ENCODE measurements at regions not wholly inside any gene's neighbourhood (a gene's known extent, or its start where the extent isn't known, plus 50 kb on each side); places are given as distances from the start of the nearest gene placed in this dataset.

GRCh38 chr14:76599141-76599540 is 162.1 kb upstream of the VASH1 start:
- intact Hi-C loops (cut with DNase I): no loop called here
- DNase-seq (ENCODE audit: low spot score): no peak
- no peak for ATAC-seq

- intact Hi-C loops (cut with DNase I): no loop called here
- DNase-seq (ENCODE audit: low spot score) (no peak), ATAC-seq (no peak)
These were observed 161.5 kb upstream of the VASH1 start for GRCh38 chr14:76599559-76600287.

DNA sequence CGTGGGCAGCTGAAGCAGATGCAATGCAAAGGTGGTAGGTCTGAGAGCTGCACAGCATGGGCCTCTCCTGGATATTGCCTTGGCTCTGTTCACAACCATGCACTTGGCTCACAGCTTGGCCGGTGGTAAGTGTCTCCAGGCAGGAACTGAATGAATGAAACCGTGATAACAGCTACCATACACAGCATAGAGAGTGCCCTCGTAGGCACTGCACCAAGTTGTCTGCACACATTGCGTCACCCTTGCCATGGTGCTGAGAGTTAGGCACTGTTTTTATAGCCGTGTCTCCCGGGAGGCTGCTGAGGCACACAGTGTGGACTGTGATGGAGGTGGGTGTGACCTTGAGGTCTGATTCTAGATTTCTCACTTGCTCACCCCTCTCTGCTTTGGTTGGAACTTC is 157.6 kb upstream of the VASH1 start:
- no peak for ATAC-seq
- DNase-seq (ENCODE audit: low spot score): no peak
- intact Hi-C loops (cut with DNase I): no loop called here

GRCh38 chr14:76607510-76607909 is 153.8 kb upstream of the VASH1 start:
- no peak for DNase-seq (ENCODE audit: low spot score)
- intact Hi-C loops (cut with DNase I): no loop called here
- ATAC-seq: no peak

DNA sequence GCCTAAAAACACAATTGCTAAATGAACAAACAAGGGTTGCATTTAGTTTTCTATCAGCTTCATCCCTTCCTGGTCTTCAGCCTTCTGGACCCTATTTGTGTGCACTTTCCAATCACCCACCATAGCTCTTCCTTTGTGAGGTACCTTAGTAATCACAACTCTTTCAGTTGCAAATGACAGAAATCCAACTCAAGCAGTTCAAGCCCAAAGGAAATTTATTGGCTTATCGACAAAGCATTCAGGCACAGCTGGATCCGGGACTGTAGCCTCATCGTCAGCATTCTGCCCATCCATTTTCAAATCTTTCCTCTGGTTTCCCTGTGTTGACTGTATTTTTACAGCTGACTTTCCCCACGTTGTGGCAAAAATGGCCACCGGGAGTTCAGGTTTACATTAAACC is 148.6 kb upstream of the VASH1 start:
- DNase-seq (ENCODE audit: low spot score): no peak

DNA sequence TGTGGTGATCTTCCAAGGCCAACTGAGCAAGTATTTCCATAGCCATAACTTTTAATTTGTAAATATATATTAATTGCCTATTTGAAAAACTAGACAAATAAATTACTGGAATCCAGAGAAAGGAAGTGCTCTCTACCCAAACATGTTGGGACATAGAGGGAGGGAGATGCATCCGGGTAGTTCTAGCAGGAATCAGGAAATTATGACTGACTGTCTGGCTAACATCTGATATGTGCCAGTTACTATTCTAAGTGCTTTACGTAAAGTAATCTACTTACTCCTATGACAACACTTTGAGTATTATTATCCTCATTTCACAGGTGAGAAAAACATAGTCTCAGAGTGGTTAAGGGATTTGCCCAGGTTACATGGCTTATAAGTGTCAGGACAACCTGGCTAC is 147.7 kb upstream of the VASH1 start:
- intact Hi-C loops (cut with DNase I): no loop called here
- DNase-seq (ENCODE audit: low spot score) (no peak), ATAC-seq (no peak)

More for the DNA sequence above, 148.6 kb upstream of the VASH1 start:
- ATAC-seq: no peak
- intact Hi-C loops (cut with DNase I): no loop called here

DNA sequence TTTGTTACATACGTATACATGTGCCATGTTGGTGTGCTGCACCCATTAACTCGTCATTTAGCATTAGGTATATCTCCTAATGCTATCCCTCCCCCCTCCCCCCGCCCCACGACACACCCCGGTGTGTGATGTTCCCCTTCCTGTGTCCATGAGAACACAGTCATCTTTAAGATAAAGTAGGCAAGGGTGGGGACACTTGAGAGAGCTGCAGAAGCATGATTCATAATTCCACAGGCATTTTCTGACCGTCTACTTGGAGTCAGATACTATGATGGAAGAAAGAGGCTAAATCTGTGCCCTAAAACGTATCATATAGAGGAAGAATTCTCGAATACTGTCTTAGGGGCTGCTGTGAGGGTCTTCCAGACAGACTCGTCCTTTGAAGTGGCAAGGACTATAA is 145.9 kb upstream of the VASH1 start:
- no peak for ATAC-seq
- DNase-seq (ENCODE audit: low spot score): no peak
- intact Hi-C loops (cut with DNase I): no loop called here

GRCh38 chr14:76617440-76617839 is 143.8 kb upstream of the VASH1 start:
- intact Hi-C loops (cut with DNase I): no loop called here
- ATAC-seq (no peak), DNase-seq (ENCODE audit: low spot score) (no peak)

DNA sequence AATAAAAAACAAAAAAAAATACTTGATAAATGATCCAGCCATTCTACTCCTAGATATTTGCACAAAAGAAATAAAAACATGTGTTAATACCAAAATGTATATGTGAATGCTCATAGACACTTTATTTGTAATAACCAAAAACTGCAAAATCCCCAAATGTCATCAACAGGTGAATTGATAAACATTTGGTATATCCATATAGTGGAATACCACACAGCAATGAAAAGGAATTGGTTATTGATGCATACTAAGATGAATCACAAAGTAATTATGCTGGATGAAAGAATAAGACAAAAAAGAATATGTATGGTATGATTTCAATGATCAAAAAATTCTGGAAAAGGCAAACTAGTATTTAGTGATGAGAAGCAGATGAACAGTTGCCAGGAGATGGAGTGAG is 124.7 kb upstream of the VASH1 start:
- intact Hi-C loops (cut with DNase I): no loop called here
- DNase-seq (ENCODE audit: low spot score) (no peak), ATAC-seq (no peak)

DNA sequence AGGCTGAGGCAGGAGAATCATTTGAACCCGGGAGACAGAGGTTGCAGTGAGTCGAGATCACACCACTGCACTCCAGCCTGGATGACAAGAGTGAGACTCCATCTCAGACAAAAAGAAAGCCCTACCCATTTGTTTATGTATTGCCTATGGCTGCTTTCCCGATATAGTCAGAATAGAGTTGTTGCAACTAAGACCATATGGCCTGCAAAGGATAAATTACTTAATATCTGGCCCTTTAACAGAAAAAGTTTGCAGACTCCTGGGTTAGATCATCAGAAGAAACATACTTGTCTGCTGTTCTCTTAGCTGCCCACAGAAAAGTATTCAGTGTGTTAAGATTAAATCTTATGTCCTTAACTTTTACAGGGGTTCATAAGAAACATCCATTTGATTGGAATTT is 122.4 kb upstream of the VASH1 start:
- intact Hi-C loops (cut with DNase I): no loop called here
- DNase-seq (ENCODE audit: low spot score): no peak
- ATAC-seq: no peak

- DNase-seq (ENCODE audit: low spot score) (no peak), ATAC-seq (no peak)
- intact Hi-C loops (cut with DNase I): no loop called here
These were observed 121.5 kb upstream of the VASH1 start for GRCh38 chr14:76639606-76640229.

DNA sequence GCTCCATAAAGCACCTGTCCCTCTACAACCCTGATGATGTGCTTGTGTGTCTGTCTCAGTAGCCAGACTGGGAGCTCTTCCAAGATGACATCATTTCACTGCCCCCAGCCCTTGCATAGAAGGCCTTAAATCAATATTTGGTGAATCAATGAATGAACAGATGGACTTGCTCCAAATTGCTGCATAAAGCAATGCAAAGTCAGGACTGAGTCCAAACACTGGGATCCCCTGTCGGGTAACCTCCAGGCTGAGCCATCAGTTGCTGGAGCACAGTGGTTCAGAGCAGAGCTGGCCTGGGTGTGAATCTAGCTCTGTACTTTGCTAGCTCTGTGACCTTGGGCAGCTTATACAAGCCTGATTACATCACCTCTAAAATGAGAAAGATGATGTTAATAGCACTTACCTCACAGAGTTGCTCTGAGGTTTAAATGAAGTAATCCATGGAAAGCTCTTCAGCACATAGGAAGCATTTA is 120.3 kb upstream of the VASH1 start:
- no peak for ATAC-seq
- no peak for DNase-seq (ENCODE audit: low spot score)
- intact Hi-C loops (cut with DNase I): no loop called here

DNA sequence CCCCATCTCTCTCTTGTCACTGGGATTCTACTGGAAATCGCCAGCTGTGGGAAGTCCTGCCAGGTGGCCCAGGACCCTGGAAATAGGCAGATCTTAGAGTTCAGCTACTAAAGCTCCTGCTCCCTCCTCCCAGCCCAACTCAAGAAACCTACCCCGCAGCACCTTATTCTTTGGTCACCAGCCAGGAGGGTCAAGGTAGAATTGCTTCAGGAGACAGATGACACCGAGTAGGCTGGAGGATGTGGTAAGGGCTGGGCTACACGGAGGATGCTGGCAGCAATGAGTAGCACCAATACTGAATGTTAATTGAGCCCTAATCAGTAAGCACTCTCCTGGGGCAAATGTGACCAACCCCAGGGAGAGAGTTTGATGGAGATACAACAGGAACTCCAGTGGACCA is 119.7 kb upstream of the VASH1 start:
- intact Hi-C loops (cut with DNase I): no loop called here
- ATAC-seq (no peak), DNase-seq (ENCODE audit: low spot score) (no peak)

DNA sequence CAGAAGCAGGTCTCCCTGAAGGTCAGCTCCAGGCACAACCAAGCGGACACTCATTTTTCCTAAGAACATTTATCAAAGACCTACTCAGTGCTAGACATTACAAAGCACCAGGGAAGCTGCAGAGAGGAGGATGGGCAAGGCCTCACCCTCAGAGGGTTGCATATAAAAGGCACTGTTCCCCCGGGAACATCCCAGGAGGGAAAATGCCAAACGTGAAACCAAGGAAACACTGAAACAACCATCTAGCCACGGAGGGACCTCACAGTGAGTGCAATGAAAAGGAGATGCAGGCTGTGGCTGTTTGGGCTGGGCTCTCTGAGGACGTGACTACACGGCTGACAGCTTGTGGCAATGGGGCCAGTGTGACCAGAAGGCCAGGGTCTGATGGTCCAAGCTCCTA is 117.4 kb upstream of the VASH1 start:
- ATAC-seq (no peak), DNase-seq (ENCODE audit: low spot score) (no peak)
- intact Hi-C loops (cut with DNase I): no loop called here

DNA sequence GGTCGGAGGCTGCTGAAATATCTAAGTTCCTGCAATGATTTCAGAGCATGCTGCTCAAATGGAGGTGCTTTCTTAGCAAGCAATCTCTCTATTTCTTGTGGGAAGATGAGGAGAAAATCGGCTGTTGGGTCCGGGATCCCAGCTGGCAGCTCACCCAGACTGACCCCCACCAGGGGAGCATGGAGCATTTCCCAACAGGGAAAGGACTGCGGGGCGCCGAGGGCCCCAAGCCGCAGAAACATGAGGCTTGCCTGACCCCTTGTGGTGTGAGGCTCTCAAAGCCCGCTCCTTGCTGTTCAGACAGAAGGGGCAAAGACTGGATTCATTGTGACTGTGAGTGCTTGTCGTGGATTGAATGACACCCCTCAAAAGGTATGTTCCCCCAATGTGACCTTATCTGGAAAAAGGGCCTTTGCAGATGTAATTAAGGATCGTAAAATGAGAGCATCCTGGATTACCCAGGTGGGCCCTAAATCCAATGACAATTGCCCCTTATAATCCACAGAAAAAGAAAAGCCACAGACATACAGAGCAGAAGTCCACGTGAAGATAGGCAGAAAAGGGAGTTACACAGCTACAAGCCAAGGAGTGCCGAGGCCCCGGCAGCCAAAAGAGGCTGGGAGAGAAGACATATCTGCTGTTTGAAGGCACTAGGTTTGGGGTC is 116.3 kb upstream of the VASH1 start:
- intact Hi-C loops (cut with DNase I): no loop called here

GRCh38 chr14:76647697-76648298 is 113.5 kb upstream of the VASH1 start:
- ATAC-seq (no peak), DNase-seq (ENCODE audit: low spot score) (no peak)
- intact Hi-C loops (cut with DNase I): no loop called here

More for the DNA sequence above, 116.3 kb upstream of the VASH1 start:
- no peak for ATAC-seq
- no peak for DNase-seq (ENCODE audit: low spot score)

GRCh38 chr14:76651410-76652055 is 109.7 kb upstream of the VASH1 start:
- ATAC-seq (no peak), DNase-seq (ENCODE audit: low spot score) (no peak)
- intact Hi-C loops (cut with DNase I): no loop called here

GRCh38 chr14:76653875-76654572 is 107.2 kb upstream of the VASH1 start:
- intact Hi-C loops (cut with DNase I): no loop called here
- no peak for DNase-seq (ENCODE audit: low spot score)
- ATAC-seq: no peak

- intact Hi-C loops (cut with DNase I): no loop called here
- no peak for ATAC-seq
These were observed 106.6 kb upstream of the VASH1 start for GRCh38 chr14:76654573-76655108.

More at GRCh38 chr14:76654573-76655108, 106.6 kb upstream of the VASH1 start:
- DNase-seq (ENCODE audit: low spot score): no peak
